BE2C (cell line): ENCODE measurements at regions not wholly inside any gene's neighbourhood (a gene's known extent, or its start where the extent isn't known, plus 50 kb on each side); places are given as distances from the start of the nearest gene placed in this dataset.

Experiments used
- DNase-seq: peaks from one replicate; pipeline ENCODE4 v3.0.0-alpha.2; 2020
- H3K27me3 ChIP-seq: fragments of 250-450 bp; sonication (Bioruptor Pico); 2 replicates; pipeline ENCODE4 v1.5.1; 2020; ENCODE audit warnings: mild to moderate bottlenecking
- H3K36me3 ChIP-seq: fragments of 250-450 bp; sonication (Bioruptor Pico); 2 replicates; pipeline ENCODE4 v1.5.1; 2020; ENCODE audit warnings: mild to moderate bottlenecking
- H3K4me1 ChIP-seq: fragments of 250-450 bp; sonication (Bioruptor Pico); 2 replicates; pipeline ENCODE4 v1.5.1; 2020
- H3K4me3 ChIP-seq: 2 replicates; pipeline ENCODE4 v1.5.1; 2011; ENCODE audit warnings: low read depth, low read length
- H3K9me3 ChIP-seq: fragments of 250-450 bp; sonication (Bioruptor Pico); 2 replicates; pipeline ENCODE4 v1.5.1; 2020
- CTCF ChIP-seq: IDR thresholded peaks from 2 replicates; pipeline ENCODE4 v1.5.1; 2012; ENCODE audit warnings: mild to moderate bottlenecking, low read depth, low read length

GRCh38 chr1:147822292-147822691 lies 61.9 kb upstream of the GJA5 start:
- H3K9me3 ChIP-seq: no peaks in the 10 kb centered on the region
- no peaks in the 10 kb centered on the region for H3K36me3 ChIP-seq
- no peak for DNase-seq
- H3K4me3 ChIP-seq: no peak overlapping the region
- no peak for TF ChIP-seq CTCF
- no peaks in the 10 kb centered on the region for H3K4me1 ChIP-seq
- H3K27me3 ChIP-seq: peaks cover 5% of the 10 kb centered on the region; the same call in 1 of the 2 replicates

GRCh38 chr1:147824001-147824400 lies 63.6 kb upstream of the GJA5 start:
- DNase-seq: no peak
- Histone ChIP-seq H3K36me3 (no peaks in the 10 kb centered on the region), H3K9me3 (no peaks in the 10 kb centered on the region), H3K4me1 (no peaks in the 10 kb centered on the region), H3K27me3 (peaks cover 5% of the 10 kb centered on the region; the same call in 1 of the 2 replicates), H3K4me3 (no peak overlapping the region)
- no peak for TF ChIP-seq CTCF

- Histone ChIP-seq H3K27me3 (peaks cover 5% of the 10 kb centered on the region), H3K36me3 (no peaks in the 10 kb centered on the region), H3K4me3 (no peak overlapping the region), H3K4me1 (no peaks in the 10 kb centered on the region), H3K9me3 (no peaks in the 10 kb centered on the region)
- DNase-seq: no peak
- TF ChIP-seq CTCF: no peak
Observed at GRCh38 chr1:147824798-147825197, 64.4 kb upstream of the GJA5 start.

GRCh38 chr1:147825586-147825985 lies 65.2 kb upstream of the GJA5 start:
- no peak for TF ChIP-seq CTCF
- H3K4me1 ChIP-seq: no peaks in the 10 kb centered on the region
- no peak overlapping the region for H3K4me3 ChIP-seq
- no peak for DNase-seq
- no peaks in the 10 kb centered on the region for H3K36me3 ChIP-seq
- H3K9me3 ChIP-seq: no peaks in the 10 kb centered on the region
- peaks cover 5% of the 10 kb centered on the region; the same call in 1 of the 2 replicates for H3K27me3 ChIP-seq

GRCh38 chr1:147826259-147826658 lies 65.9 kb upstream of the GJA5 start:
- Histone ChIP-seq H3K4me1 (no peaks in the 10 kb centered on the region), H3K4me3 (no peak overlapping the region), H3K9me3 (no peaks in the 10 kb centered on the region), H3K27me3 (peaks cover 5% of the 10 kb centered on the region; the same call in 1 of the 2 replicates), H3K36me3 (no peaks in the 10 kb centered on the region)
- TF ChIP-seq CTCF: no peak
- DNase-seq: no peak

GRCh38 chr1:147833231-147833860 lies 69.2 kb upstream of the GJA8 start:
- H3K27me3 ChIP-seq: no peaks in the 10 kb centered on the region; the same call in 1 of the 2 replicates
- H3K36me3 ChIP-seq: no peaks in the 10 kb centered on the region
- H3K9me3 ChIP-seq: no peaks in the 10 kb centered on the region
- no peak for TF ChIP-seq CTCF
- no peak for DNase-seq
- no peak overlapping the region for H3K4me3 ChIP-seq
- H3K4me1 ChIP-seq: no peaks in the 10 kb centered on the region
